NCI-H1694 treated with DMSO at 0.1 percent for 48 hours (cell line): ENCODE measurements at regions not wholly inside any gene's neighbourhood (a gene's known extent, or its start where the extent isn't known, plus 50 kb on each side); places are given as distances from the start of the nearest gene placed in this dataset.

Experiments
- DNase-seq: peaks from one replicate; lab custom pipeline; 2025; lab: John Stamatoyannopoulos, UW

- DNase-seq: no peak
Measured at GRCh38 chr18:78740876-78741275, 238.7 kb upstream of the SALL3 start.

- no peak for DNase-seq
Measured at GRCh38 chr18:78741381-78742217, 238.0 kb upstream of the SALL3 start.

- no peak for DNase-seq
Measured at GRCh38 chr18:78742218-78742745, 237.3 kb upstream of the SALL3 start.

- DNase-seq: no peak
Measured at GRCh38 chr18:78743078-78743477, 236.5 kb upstream of the SALL3 start.

GRCh38 chr18:78751664-78752063 is 228.0 kb upstream of the SALL3 start:
- no peak for DNase-seq

- no peak for DNase-seq
Measured at GRCh38 chr18:78753240-78753639, 226.4 kb upstream of the SALL3 start.

- no peak for DNase-seq
Measured at GRCh38 chr18:78754311-78755043, 225.1 kb upstream of the SALL3 start.

- no peak for DNase-seq
Measured at GRCh38 chr18:78757014-78757413, 222.6 kb upstream of the SALL3 start.

- DNase-seq: no peak
Measured at GRCh38 chr18:78758496-78758895, 221.1 kb upstream of the SALL3 start.

GRCh38 chr18:78762753-78763152 is 216.9 kb upstream of the SALL3 start:
- no peak for DNase-seq

- no peak for DNase-seq
Measured at GRCh38 chr18:78764544-78764943, 215.1 kb upstream of the SALL3 start.

GRCh38 chr18:78765142-78765541 is 214.5 kb upstream of the SALL3 start:
- no peak for DNase-seq

GRCh38 chr18:78765637-78766281 is 213.9 kb upstream of the SALL3 start:
- no peak for DNase-seq

- no peak for DNase-seq
Measured at GRCh38 chr18:78766651-78767533, 212.7 kb upstream of the SALL3 start.

GRCh38 chr18:78767648-78768071 is 212.0 kb upstream of the SALL3 start:
- no peak for DNase-seq

GRCh38 chr18:78768221-78768620 is 211.4 kb upstream of the SALL3 start:
- no peak for DNase-seq

- no peak for DNase-seq
Measured at GRCh38 chr18:78768656-78769501, 210.7 kb upstream of the SALL3 start.

- no peak for DNase-seq
Measured at GRCh38 chr18:78769502-78770105, 210.0 kb upstream of the SALL3 start.

- DNase-seq: no peak
Measured at GRCh38 chr18:78770139-78770822, 209.3 kb upstream of the SALL3 start.

GRCh38 chr18:78770823-78771139 is 208.8 kb upstream of the SALL3 start:
- DNase-seq: no peak
